GM12878 (cell line): ENCODE measurements at regions not wholly inside any gene's neighbourhood (a gene's known extent, or its start where the extent isn't known, plus 50 kb on each side); places are given as distances from the start of the nearest gene placed in this dataset.
"Not testable (repeated sequence)": the region's sequence is repeated elsewhere in the genome, so short reads cannot be mapped to it uniquely, and the experiment has no call there.

Source experiments
- ATAC-seq: fragments of 200-7000 bp; cut with Tn5 transposase; 3 replicates; pipeline ENCODE4 v1.9.1; 2020; ENCODE audit warnings: mild to moderate bottlenecking, moderate library complexity
- BruUV-seq: library from RNA; stranded (reverse); fragments of 400-500 nt; replicated peaks from 2 replicates; lab custom pipeline; 2021; lab: Mats Ljungman, UMichigan
- CTCF ChIA-PET: fragments of 300-600 bp; sonication (Branson Sonifier 250); formaldehyde crosslinking; extraction: SDS; loops from one replicate; lab custom pipeline; 2021; ENCODE audit warnings: inconsistent platforms; lab: Yijun Ruan, JAX
- POLR2A ChIA-PET: fragments of 350-600 bp; formaldehyde crosslinking; extraction: SDS; loops from one replicate; lab custom pipeline; 2021; ENCODE audit warnings: inconsistent platforms; lab: Charles Lee
- RAD21 ChIA-PET: fragments of 300-600 bp; sonication (Branson Sonifier 250); formaldehyde crosslinking; loops from one replicate; lab custom pipeline; 2023; ENCODE audit warnings: antibody characterized with exemption; ENCODE audit not compliant: unreplicated experiment; lab: Charles Lee
- SMC1A ChIA-PET: fragments of 300-600 bp; sonication (Branson Sonifier 250); formaldehyde crosslinking; loops from one replicate; lab custom pipeline; 2023; ENCODE audit not compliant: unreplicated experiment, uncharacterized antibody; lab: Charles Lee
- DNase-seq: peaks from one replicate; pipeline ENCODE4 v3.0.0-alpha.2; 2011; ENCODE audit warnings: low read depth, low spot score
- FAIRE-seq: peaks from 3 replicates; lab custom pipeline; 2011; peaks lifted over from hg19 to GRCh38; lab: Jason Lieb, UNC
- H2AFZ ChIP-seq: 2 replicates; pipeline ENCODE4 v1.6.0; 2011; ENCODE audit warnings: low read depth, low read length, control low read depth; ENCODE audit not compliant: control insufficient read depth
- H3K27ac ChIP-seq: 2 replicates; pipeline ENCODE4 v1.5.1; 2011; ENCODE audit warnings: control low read depth; ENCODE audit not compliant: control insufficient read depth, insufficient read depth
- H3K27me3 ChIP-seq, 2 experiments: replicated peaks in 1 of 2; 2 replicates each; pipeline versions ENCODE4 v1.6.0 to v1.6.1; 2011; ENCODE audit warnings: low read length in 1 of 2; ENCODE audit not compliant: control insufficient read depth in 2 of 2, insufficient read depth in 2 of 2
- H3K36me3 ChIP-seq, 2 experiments: 2 replicates each; pipeline ENCODE4 v1.5.1; 2011; ENCODE audit warnings: low read length in 1 of 2; ENCODE audit not compliant: control insufficient read depth in 2 of 2, insufficient read depth in 2 of 2
- H3K4me1 ChIP-seq: 2 replicates; pipeline ENCODE4 v1.6.1; 2011; ENCODE audit warnings: mild to moderate bottlenecking, low read length, moderate library complexity, mixed read lengths; ENCODE audit not compliant: control insufficient read depth, insufficient read depth
- H3K4me2 ChIP-seq: 2 replicates; pipeline ENCODE4 v1.6.0; 2011; ENCODE audit warnings: control low read depth; ENCODE audit not compliant: control insufficient read depth, insufficient read depth
- H3K4me3 ChIP-seq: fragments of 200-600 bp; sonication (generic); 2 replicates; pipeline ENCODE4 v1.5.1; 2016
- H3K79me2 ChIP-seq: 2 replicates; pipeline ENCODE4 v1.6.0; 2011; ENCODE audit warnings: low read length; ENCODE audit not compliant: control insufficient read depth, insufficient read depth
- H3K9ac ChIP-seq: 2 replicates; pipeline ENCODE4 v1.8.0; 2011; ENCODE audit warnings: low read length, control low read depth, mixed read lengths; ENCODE audit not compliant: control insufficient read depth, insufficient read depth
- H3K9me3 ChIP-seq: replicated peaks from 3 replicates; pipeline ENCODE4 v1.5.1; 2011; ENCODE audit warnings: mild to moderate bottlenecking, low read length; ENCODE audit not compliant: control insufficient read depth, insufficient read depth
- H4K20me1 ChIP-seq: 2 replicates; pipeline ENCODE4 v1.6.0; 2011; ENCODE audit not compliant: control insufficient read depth, insufficient read depth
- JUND ChIP-seq: IDR thresholded peaks from 2 replicates; pipeline ENCODE4 v1.6.1; 2012; ENCODE audit warnings: low read depth, mild to moderate bottlenecking, low read length, improper control_type of control experiment, moderate library complexity
- RELB ChIP-seq: fragments of 450-650 bp; IDR thresholded peaks from 2 replicates; pipeline ENCODE4 v1.6.1; 2017; ENCODE audit warnings: low read depth, mild to moderate bottlenecking, moderate library complexity
- SKIL ChIP-seq: fragments of 450-650 bp; IDR thresholded peaks from 2 replicates; pipeline ENCODE4 v1.6.1; 2017; ENCODE audit warnings: mild to moderate bottlenecking, low read depth, inconsistent platforms; ENCODE audit not compliant: poor library complexity, severe bottlenecking
- SMARCA5 ChIP-seq: fragments of 450-650 bp; IDR thresholded peaks from 2 replicates; pipeline ENCODE4 v1.6.1; 2017; ENCODE audit warnings: mild to moderate bottlenecking
- WGBS: methylation state at CpG from one replicate; pipeline ENCODE4 v1.1.6; 2016; ENCODE audit warnings: low lambda C conversion rate; ENCODE audit not compliant: insufficient replicate concordance, insufficient coverage; ENCODE audit errors: missing lambda C conversion rate; 5-methylcytosine and 5-hydroxymethylcytosine counted together
- in situ Hi-C: fragments of 300-500 bp; cut with MboI; formaldehyde crosslinking; loops from 9 replicates; pipeline ENCODE4 v1.14.3; 2018; ENCODE audit warnings: mixed read lengths
- intact Hi-C: fragments of 100-400 bp; cut with micrococcal nuclease; formaldehyde crosslinking; loops from one replicate; pipeline ENCODE4 v1.14.2; 2022; ENCODE audit not compliant: unreplicated experiment

- no peaks in the 10 kb centered on the region for H3K27me3 ChIP-seq
- FAIRE-seq (no peak), DNase-seq (no peak), ATAC-seq (no peak)
- H3K4me1 ChIP-seq, result no peaks in the 10 kb centered on the region
- WGBS, result 15% methylated on average over 4 of the region's 4 CpGs
- H4K20me1 ChIP-seq, result no peaks in the 10 kb centered on the region
- TF ChIP-seq SKIL (no peak), RELB (no peak), JUND (no peak), SMARCA5 (no peak)
- no peaks in the 10 kb centered on the region for H3K79me2 ChIP-seq
- in situ Hi-C loops, result no loop called here
- BruUV-seq, result no TSS peak
- no peak overlapping the region for H2AFZ ChIP-seq
- POLR2A ChIA-PET, result no interaction called here
- no peak overlapping the region for H3K27ac ChIP-seq
- no peaks in the 10 kb centered on the region for H3K9me3 ChIP-seq
- SMC1A ChIA-PET, result no interaction called here
- H3K4me3 ChIP-seq, result no peak overlapping the region
- H3K36me3 ChIP-seq, result no peaks in the 10 kb centered on the region
- CTCF ChIA-PET, result no interaction called here
- H3K4me2 ChIP-seq, result no peak overlapping the region
- H3K9ac ChIP-seq, result no peak overlapping the region
- RAD21 ChIA-PET, result no interaction called here
- intact Hi-C loops, result no loop called here
These were observed 374.5 kb upstream of the FMR1 start for GRCh38 chrX:147537172-147537571.

- not testable (repeated sequence) for FAIRE-seq
These were observed 363.7 kb upstream of the FMR1 start for GRCh38 chrX:147548023-147548422.

More at GRCh38 chrX:147548023-147548422, 363.7 kb upstream of the FMR1 start:
- CTCF ChIA-PET, result interaction anchor here (1.2 kb wide), 1 partner anchor 13 kb away, joined by 5 read pairs; no protein-coding TSS in a partner anchor
- ATAC-seq, intact Hi-C loops, BruUV-seq, H3K9ac ChIP-seq, H3K79me2 ChIP-seq, POLR2A ChIA-PET, H3K4me3 ChIP-seq, RAD21 ChIA-PET, SMC1A ChIA-PET, H3K4me1 ChIP-seq, H3K36me3 ChIP-seq, H3K27ac ChIP-seq, DNase-seq, H3K4me2 ChIP-seq, H2AFZ ChIP-seq, H3K27me3 ChIP-seq, H4K20me1 ChIP-seq, in situ Hi-C loops, H3K9me3 ChIP-seq: not testable (repeated sequence)
- WGBS, result 98% methylated on average over 3 of the region's 5 CpGs
